Thymus (tissue), 11 donors: ENCODE measurements at regions not wholly inside any gene's neighbourhood (a gene's known extent, or its start where the extent isn't known, plus 50 kb on each side); places are given as distances from the start of the nearest gene placed in this dataset.
"Not testable (repeated sequence)": the region's sequence is repeated elsewhere in the genome, so short reads cannot be mapped to it uniquely, and the experiment has no call there.

Experiments used
- DNase-seq, 9 donors: peaks; one replicate each; pipeline ENCODE4 v3.0.0-alpha.2; 2013; ENCODE audit warnings: low spot score in 9 of 9, low read depth in 6 of 9, missing footprints in 1 of 9
- H3K27ac ChIP-seq, 2 donors: one replicate each; pipeline ENCODE4 v1.5.1; 2013; ENCODE audit warnings: control low read depth in 1 of 2, low read depth in 1 of 2, low read length in 1 of 2, mild to moderate bottlenecking in 1 of 2, moderate library complexity in 1 of 2
- H3K27me3 ChIP-seq, 2 donors: one replicate each; pipeline ENCODE4 v1.5.1; 2013; ENCODE audit warnings: low read length in 1 of 2; ENCODE audit not compliant: control insufficient read depth in 2 of 2, insufficient read depth in 1 of 2
- H3K36me3 ChIP-seq, 2 donors: one replicate each; pipeline ENCODE4 v1.5.1; 2013; ENCODE audit warnings: low read length in 1 of 2, mild to moderate bottlenecking in 1 of 2, moderate library complexity in 1 of 2; ENCODE audit not compliant: control insufficient read depth in 2 of 2, insufficient read depth in 2 of 2
- H3K4me1 ChIP-seq, 2 donors: one replicate each; pipeline ENCODE4 v1.5.1; 2013; ENCODE audit warnings: low read length in 2 of 2; ENCODE audit not compliant: control insufficient read depth in 2 of 2, insufficient read depth in 2 of 2
- H3K4me3 ChIP-seq, 2 donors: one replicate each; pipeline ENCODE4 v1.5.1; 2013; ENCODE audit warnings: low read length in 2 of 2, control low read depth in 1 of 2, mild to moderate bottlenecking in 1 of 2
- H3K9me3 ChIP-seq, 2 donors: one replicate each; pipeline ENCODE4 v1.5.1; 2013; ENCODE audit warnings: low read length in 1 of 2, mild to moderate bottlenecking in 1 of 2; ENCODE audit not compliant: control insufficient read depth in 2 of 2, insufficient read depth in 1 of 2
- WGBS: extraction: QIAGEN DNeasy Blood & Tissue Kit; methylation state at CpG from one replicate; pipeline ENCODE4 v1.1.7; 2013; 5-methylcytosine and 5-hydroxymethylcytosine counted together
- donor health status: healthy.

- 92% methylated on average over 5 of the region's 5 CpGs for WGBS
- no peaks in the 10 kb centered on the region for H3K9me3 ChIP-seq
Observed at GRCh38 chr11:127943152-127943551, 644.2 kb downstream of the ETS1 start.

GRCh38 chr11:127941554-127941953, 645.8 kb downstream of the ETS1 start:
- not testable (repeated sequence) for H3K9me3 ChIP-seq, H3K36me3 ChIP-seq, H3K27ac ChIP-seq, H3K4me3 ChIP-seq, DNase-seq, H3K27me3 ChIP-seq, H3K4me1 ChIP-seq
- WGBS = 95% methylated on average over 17 of the region's 17 CpGs

More at GRCh38 chr11:127943152-127943551, 644.2 kb downstream of the ETS1 start:
- no peak overlapping the region for H3K4me3 ChIP-seq
- H3K4me1 ChIP-seq = no peaks in the 10 kb centered on the region
- H3K27me3 ChIP-seq = no peaks in the 10 kb centered on the region
- DNase-seq = no peak
- H3K27ac ChIP-seq = no peak overlapping the region
- H3K36me3 ChIP-seq = no peaks in the 10 kb centered on the region

DNA sequence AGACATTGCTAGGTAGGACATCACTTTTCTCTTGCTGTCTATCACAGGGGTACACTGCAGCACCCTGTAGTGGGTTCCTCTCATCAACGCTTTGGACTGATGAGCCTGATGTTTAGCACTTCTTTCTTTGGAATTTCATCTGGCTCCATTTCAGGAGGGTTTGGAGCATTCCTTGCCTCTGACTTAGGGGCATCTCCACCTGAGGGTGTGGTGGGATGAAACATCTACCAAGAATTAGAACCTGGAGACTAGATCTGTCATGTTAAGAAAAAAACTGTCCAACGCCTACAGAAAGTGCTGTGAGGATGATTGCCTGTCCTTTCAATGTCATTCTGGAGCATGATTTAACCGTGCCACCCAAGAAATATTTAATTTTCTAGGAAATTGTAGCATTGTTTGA, 648.4 kb downstream of the ETS1 start:
- Histone ChIP-seq H3K4me1 (no peaks in the 10 kb centered on the region), H3K27me3 (no peaks in the 10 kb centered on the region), H3K27ac (no peak overlapping the region), H3K9me3 (no peaks in the 10 kb centered on the region), H3K36me3 (no peaks in the 10 kb centered on the region), H3K4me3 (no peak overlapping the region)
- WGBS = 89% methylated on average over 3 of the region's 3 CpGs
- DNase-seq = no peak

GRCh38 chr11:127935081-127935480, 652.3 kb downstream of the ETS1 start:
- Histone ChIP-seq H3K4me1 (no peaks in the 10 kb centered on the region), H3K27me3 (no peaks in the 10 kb centered on the region), H3K9me3 (no peaks in the 10 kb centered on the region), H3K36me3 (no peaks in the 10 kb centered on the region), H3K27ac (no peak overlapping the region), H3K4me3 (no peak overlapping the region)
- 92% methylated on average over 4 of the region's 4 CpGs for WGBS
- DNase-seq = no peak

GRCh38 chr11:127933961-127934360, 653.4 kb downstream of the ETS1 start:
- not testable (repeated sequence) for H3K9me3 ChIP-seq, H3K4me3 ChIP-seq, H3K27ac ChIP-seq, H3K27me3 ChIP-seq, H3K36me3 ChIP-seq, H3K4me1 ChIP-seq, DNase-seq
- 94% methylated on average over 4 of the region's 4 CpGs for WGBS

DNA sequence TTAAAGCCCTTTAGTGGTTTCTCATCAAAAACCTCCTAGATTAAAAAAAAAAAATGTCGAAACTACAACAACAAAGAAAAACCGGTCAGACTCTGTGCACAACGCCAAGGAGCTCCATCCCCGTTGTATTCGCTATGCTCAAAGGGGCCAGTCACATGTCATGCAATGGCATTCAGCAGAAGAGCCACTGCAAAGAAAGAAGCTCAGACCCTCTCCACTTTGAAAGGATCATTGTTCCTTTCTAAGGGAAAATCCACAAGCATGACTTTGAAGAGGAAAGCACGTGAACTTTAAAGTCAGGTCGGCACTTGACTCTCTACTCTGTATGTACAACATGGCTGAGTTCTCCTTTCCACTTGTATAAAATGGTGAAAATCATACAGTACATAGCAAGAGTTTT, 655.6 kb downstream of the ETS1 start:
- 96% methylated on average over 7 of the region's 7 CpGs for WGBS
- no peaks in the 10 kb centered on the region for H3K36me3 ChIP-seq
- H3K9me3 ChIP-seq = no peaks in the 10 kb centered on the region
- no peak overlapping the region for H3K4me3 ChIP-seq
- H3K27ac ChIP-seq = no peak overlapping the region
- H3K4me1 ChIP-seq = no peaks in the 10 kb centered on the region
- no peaks in the 10 kb centered on the region for H3K27me3 ChIP-seq
- DNase-seq = no peak

- no peaks in the 10 kb centered on the region for H3K4me1 ChIP-seq
- no peaks in the 10 kb centered on the region for H3K9me3 ChIP-seq
- DNase-seq = no peak
- no peaks in the 10 kb centered on the region for H3K27me3 ChIP-seq
- 94% methylated on average over 8 of the region's 8 CpGs for WGBS
- no peak overlapping the region for H3K27ac ChIP-seq
- H3K4me3 ChIP-seq = no peak overlapping the region
- H3K36me3 ChIP-seq = no peaks in the 10 kb centered on the region
Observed at GRCh38 chr11:127926721-127927120, 660.6 kb downstream of the ETS1 start.

GRCh38 chr11:127925475-127925874, 661.9 kb downstream of the ETS1 start:
- Histone ChIP-seq H3K4me1 (no peaks in the 10 kb centered on the region), H3K36me3 (no peaks in the 10 kb centered on the region), H3K9me3 (no peaks in the 10 kb centered on the region), H3K4me3 (no peak overlapping the region), H3K27ac (no peak overlapping the region), H3K27me3 (no peaks in the 10 kb centered on the region)
- DNase-seq = no peak
- 77% methylated on average over 4 of the region's 4 CpGs for WGBS

DNA sequence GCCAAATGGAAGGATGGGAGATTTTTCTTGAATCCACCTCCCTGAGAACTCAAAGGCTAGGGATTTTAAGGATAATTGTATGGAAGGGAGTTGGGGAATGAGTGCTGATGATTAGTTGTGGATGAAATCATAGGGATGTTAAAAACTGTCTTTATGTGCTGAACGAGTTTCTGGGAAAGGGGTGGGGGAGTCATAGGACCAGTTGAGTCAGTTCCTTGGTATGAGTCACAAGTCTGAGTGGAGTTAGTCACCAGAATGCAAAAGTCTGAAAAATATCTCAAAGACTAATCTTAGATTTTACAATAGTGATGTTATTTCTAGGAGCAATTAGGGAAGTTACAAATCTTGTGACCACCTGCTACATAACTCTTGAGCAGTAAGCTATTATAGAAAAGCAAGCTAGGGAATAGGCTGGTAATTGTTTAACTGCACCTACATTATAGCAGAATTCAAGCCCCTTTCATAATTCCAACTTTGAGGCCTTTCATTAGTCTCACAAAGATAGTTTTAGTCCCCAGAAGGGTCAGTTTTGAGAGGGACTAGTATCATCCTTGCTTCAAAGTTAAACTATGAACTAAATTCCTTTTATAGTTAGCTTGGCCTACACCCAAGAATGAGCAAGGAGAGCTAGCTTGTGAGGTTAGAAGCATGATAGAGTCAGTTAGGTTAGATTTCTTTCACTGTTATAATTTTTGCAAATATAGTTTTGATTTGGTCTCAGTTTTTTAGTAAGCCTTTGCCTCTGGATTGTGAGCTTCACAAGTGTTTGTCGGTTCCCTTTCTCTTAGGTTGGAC, 668.0 kb downstream of the ETS1 start:
- no peak for DNase-seq
- Histone ChIP-seq H3K4me1 (no peaks in the 10 kb centered on the region), H3K36me3 (no peaks in the 10 kb centered on the region), H3K4me3 (no peak overlapping the region), H3K27me3 (no peaks in the 10 kb centered on the region), H3K9me3 (no peaks in the 10 kb centered on the region), H3K27ac (no peak overlapping the region)
- WGBS = 93% methylated on average over 2 of the region's 2 CpGs
